H1 (cell line): ENCODE measurements at regions not wholly inside any gene's neighbourhood (a gene's known extent, or its start where the extent isn't known, plus 50 kb on each side); places are given as distances from the start of the nearest gene placed in this dataset.

Experiments
- CBX8 ChIP-seq: fragments of 300-800, 300-1000 bp; sonication (generic); IDR thresholded peaks from 2 replicates; pipeline ENCODE4 v1.7.1; 2016; ENCODE audit warnings: low read depth, low read length, borderline replicate concordance
- CHD1 ChIP-seq: IDR thresholded peaks from 2 replicates; pipeline ENCODE4 v1.6.1; 2012; ENCODE audit warnings: low read depth, low read length, improper control_type of control experiment
- E2F6 ChIP-seq: IDR thresholded peaks from 2 replicates; pipeline ENCODE4 v1.6.1; 2012; ENCODE audit warnings: inconsistent platforms
- MAFK ChIP-seq: IDR thresholded peaks from 2 replicates; pipeline ENCODE4 v1.6.1; 2012; ENCODE audit warnings: low read depth, mild to moderate bottlenecking, improper control_type of control experiment, low read length
- POLR2A ChIP-seq, 2 experiments: IDR thresholded peaks; 1 replicate in 1 of 2; 2 replicates in 1 of 2; pipeline ENCODE4 v1.6.1; 2011; ENCODE audit warnings: low read depth in 2 of 2, low read length in 2 of 2, mild to moderate bottlenecking in 2 of 2; ENCODE audit errors: control extremely low read depth in 1 of 2
- RFX5 ChIP-seq: IDR thresholded peaks from 2 replicates; pipeline ENCODE4 v1.6.1; 2011; ENCODE audit warnings: low read depth, low read length, improper control_type of control experiment, borderline replicate concordance
- SP1 ChIP-seq: IDR thresholded peaks from 2 replicates; pipeline ENCODE4 v1.6.1; 2011; ENCODE audit warnings: low read depth, low read length
- TEAD4 ChIP-seq: IDR thresholded peaks from 2 replicates; pipeline ENCODE4 v1.6.1; 2012; ENCODE audit warnings: low read depth, low read length, inconsistent platforms, mixed read lengths

GRCh38 chr1:42037161-42037560 is 116.0 kb upstream of the GUCA2B start (continued):
- TF ChIP-seq CBX8 (no peak), CHD1 (no peak), RFX5 (no peak), MAFK (no peak), POLR2A (IDR thresholded peaks at IDR 0.05; ENCODE audit: control extremely low read depth in 1 of 2, low read depth in 2 of 2, low read length in 2 of 2) (no peak), E2F6 (no peak), TEAD4 (no peak), SP1 (no peak)
